Ishikawa (cell line): ENCODE measurements at regions not wholly inside any gene's neighbourhood (a gene's known extent, or its start where the extent isn't known, plus 50 kb on each side); places are given as distances from the start of the nearest gene placed in this dataset.
A peak's percentile ranks its signal among the peaks of the same experiment; 100 is the strongest.

Experiments used
- CEBPB ChIP-seq: IDR thresholded peaks from 2 replicates; pipeline ENCODE4 v1.6.1; 2012
- CREB1 ChIP-seq: IDR thresholded peaks from 2 replicates; pipeline ENCODE4 v1.6.1; 2012; ENCODE audit warnings: low read depth
- EGR1 ChIP-seq: IDR thresholded peaks from 2 replicates; pipeline ENCODE4 v1.6.1; 2012
- EP300 ChIP-seq: IDR thresholded peaks from 2 replicates; pipeline ENCODE4 v1.6.1; 2012; ENCODE audit warnings: borderline replicate concordance
- FOXM1 ChIP-seq: IDR thresholded peaks from 2 replicates; pipeline ENCODE4 v1.6.1; 2012; ENCODE audit warnings: low read depth, borderline replicate concordance
- NFIC ChIP-seq: IDR thresholded peaks from 2 replicates; pipeline ENCODE4 v1.6.1; 2012
- RAD21 ChIP-seq: IDR thresholded peaks from 2 replicates; pipeline ENCODE4 v1.6.1; 2012; ENCODE audit warnings: low read depth
- TAF1 ChIP-seq: IDR thresholded peaks from 2 replicates; pipeline ENCODE4 v1.6.1; 2012; ENCODE audit warnings: low read depth, mild to moderate bottlenecking
- TCF12 ChIP-seq: IDR thresholded peaks from 2 replicates; pipeline ENCODE4 v1.6.1; 2012; ENCODE audit warnings: low read depth
- TEAD4 ChIP-seq: IDR thresholded peaks from 2 replicates; pipeline ENCODE4 v1.6.1; 2012
- USF1 ChIP-seq: IDR thresholded peaks from 2 replicates; pipeline ENCODE4 v1.6.1; 2012
- YY1 ChIP-seq: IDR thresholded peaks from 2 replicates; pipeline ENCODE4 v1.6.1; 2012; ENCODE audit warnings: low read depth
- ZBTB7A ChIP-seq: IDR thresholded peaks from 2 replicates; pipeline ENCODE4 v1.6.1; 2012; ENCODE audit warnings: low read depth
- TF ChIP-seq, protein P1 (sequence below): IDR thresholded peaks from 2 replicates; pipeline ENCODE4 v1.6.1; 2012
- TF ChIP-seq, protein P2 (sequence below): IDR thresholded peaks from 2 replicates; pipeline ENCODE4 v1.6.1; 2012; ENCODE audit warnings: low read depth, mild to moderate bottlenecking

DNA sequence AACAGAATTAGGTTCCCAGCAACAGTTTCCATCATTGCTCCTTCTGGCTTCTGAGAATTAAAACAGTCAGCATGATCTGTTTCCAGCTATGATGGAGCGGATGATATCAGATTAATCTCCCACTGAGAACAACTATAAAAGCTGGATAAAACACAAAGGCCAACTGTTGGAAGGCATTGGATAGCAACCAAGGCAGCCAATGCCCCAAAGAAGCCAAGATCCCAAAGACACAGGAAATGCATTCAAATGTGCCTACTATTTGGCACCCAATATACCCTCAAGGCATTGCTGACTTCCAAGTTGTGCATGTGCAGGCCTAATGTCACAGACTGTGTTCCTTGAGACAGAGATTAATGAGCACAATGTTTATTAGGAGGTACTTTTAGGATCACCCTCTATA is 259.3 kb downstream of the ARHGAP12 start:
- TF ChIP-seq, protein P1, sequence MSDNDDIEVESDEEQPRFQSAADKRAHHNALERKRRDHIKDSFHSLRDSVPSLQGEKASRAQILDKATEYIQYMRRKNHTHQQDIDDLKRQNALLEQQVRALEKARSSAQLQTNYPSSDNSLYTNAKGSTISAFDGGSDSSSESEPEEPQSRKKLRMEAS: no peak
- TF ChIP-seq FOXM1: peak; percentile 22; the same call in 1 of the 2 replicates

DNA sequence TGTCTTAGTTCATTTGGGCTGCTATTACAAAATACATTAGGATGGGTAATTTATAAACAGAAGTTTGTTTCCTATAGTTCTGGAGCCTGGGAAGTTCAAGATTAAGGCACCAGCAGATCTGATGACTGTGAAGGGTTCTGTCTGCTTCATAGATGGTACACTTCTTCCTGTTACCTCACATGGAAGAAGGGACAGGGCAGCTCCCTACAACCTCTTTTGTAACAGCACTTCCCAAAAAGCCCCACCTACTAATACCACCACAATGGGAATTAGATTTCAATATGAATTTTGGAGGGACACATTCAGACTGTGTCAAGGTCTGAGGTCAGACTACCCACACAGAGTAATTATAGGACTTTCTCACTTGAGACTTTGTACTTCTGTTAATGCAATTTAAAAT is 260.3 kb downstream of the ARHGAP12 start:
- no peak for TF ChIP-seq EGR1
- no peak for TF ChIP-seq CREB1
- TF ChIP-seq NFIC: no peak
- TF ChIP-seq RAD21: no peak
- no peak for TF ChIP-seq TEAD4

GRCh38 chr10:31664803-31665202 is 263.8 kb downstream of the ARHGAP12 start:
- TF ChIP-seq FOXM1 (no peak), NFIC (no peak), USF1 (no peak), TAF1 (no peak), CREB1 (no peak), CEBPB (no peak), RAD21 (no peak), EGR1 (no peak), YY1 (no peak), TEAD4 (no peak), EP300 (no peak), TCF12 (no peak), ZBTB7A (no peak)
- TF ChIP-seq, protein P2, sequence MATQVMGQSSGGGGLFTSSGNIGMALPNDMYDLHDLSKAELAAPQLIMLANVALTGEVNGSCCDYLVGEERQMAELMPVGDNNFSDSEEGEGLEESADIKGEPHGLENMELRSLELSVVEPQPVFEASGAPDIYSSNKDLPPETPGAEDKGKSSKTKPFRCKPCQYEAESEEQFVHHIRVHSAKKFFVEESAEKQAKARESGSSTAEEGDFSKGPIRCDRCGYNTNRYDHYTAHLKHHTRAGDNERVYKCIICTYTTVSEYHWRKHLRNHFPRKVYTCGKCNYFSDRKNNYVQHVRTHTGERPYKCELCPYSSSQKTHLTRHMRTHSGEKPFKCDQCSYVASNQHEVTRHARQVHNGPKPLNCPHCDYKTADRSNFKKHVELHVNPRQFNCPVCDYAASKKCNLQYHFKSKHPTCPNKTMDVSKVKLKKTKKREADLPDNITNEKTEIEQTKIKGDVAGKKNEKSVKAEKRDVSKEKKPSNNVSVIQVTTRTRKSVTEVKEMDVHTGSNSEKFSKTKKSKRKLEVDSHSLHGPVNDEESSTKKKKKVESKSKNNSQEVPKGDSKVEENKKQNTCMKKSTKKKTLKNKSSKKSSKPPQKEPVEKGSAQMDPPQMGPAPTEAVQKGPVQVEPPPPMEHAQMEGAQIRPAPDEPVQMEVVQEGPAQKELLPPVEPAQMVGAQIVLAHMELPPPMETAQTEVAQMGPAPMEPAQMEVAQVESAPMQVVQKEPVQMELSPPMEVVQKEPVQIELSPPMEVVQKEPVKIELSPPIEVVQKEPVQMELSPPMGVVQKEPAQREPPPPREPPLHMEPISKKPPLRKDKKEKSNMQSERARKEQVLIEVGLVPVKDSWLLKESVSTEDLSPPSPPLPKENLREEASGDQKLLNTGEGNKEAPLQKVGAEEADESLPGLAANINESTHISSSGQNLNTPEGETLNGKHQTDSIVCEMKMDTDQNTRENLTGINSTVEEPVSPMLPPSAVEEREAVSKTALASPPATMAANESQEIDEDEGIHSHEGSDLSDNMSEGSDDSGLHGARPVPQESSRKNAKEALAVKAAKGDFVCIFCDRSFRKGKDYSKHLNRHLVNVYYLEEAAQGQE: no peak
- TF ChIP-seq, protein P1: no peak

DNA sequence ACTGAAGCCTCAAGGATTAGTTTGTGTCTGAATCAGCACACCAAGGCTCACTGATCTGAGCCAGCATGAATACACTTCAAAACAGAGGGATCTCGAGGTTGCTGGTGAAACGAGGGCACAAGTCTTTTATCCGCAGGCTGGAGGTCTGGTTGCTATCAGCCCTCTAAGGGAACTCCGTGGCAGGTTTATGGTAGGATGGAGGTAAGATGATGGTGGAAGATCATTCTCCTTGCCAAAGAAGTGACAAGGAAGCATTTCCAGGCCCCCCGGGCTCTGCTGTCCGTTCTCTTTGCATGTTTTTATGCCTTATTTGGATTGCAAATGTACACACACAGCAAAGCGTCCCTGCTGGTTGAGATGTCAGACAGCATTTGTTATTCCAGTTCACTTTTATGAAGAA is 268.3 kb downstream of the ARHGAP12 start:
- TF ChIP-seq, protein P1: no peak
- TF ChIP-seq, protein P2: no peak
- TF ChIP-seq EGR1: no peak
- no peak for TF ChIP-seq USF1
- TF ChIP-seq CREB1: no peak
- no peak for TF ChIP-seq ZBTB7A
- TF ChIP-seq RAD21: no peak
- no peak for TF ChIP-seq TAF1
- TF ChIP-seq CEBPB: no peak
- TF ChIP-seq TCF12: no peak
- TF ChIP-seq EP300: no peak

- TF ChIP-seq NFIC: no peak
- 0 out of 2 replicates have a peak, but pooled peaks have one; percentile 28 for TF ChIP-seq TEAD4
These were observed 269.0 kb downstream of the ARHGAP12 start for GRCh38 chr10:31659665-31660064.

DNA sequence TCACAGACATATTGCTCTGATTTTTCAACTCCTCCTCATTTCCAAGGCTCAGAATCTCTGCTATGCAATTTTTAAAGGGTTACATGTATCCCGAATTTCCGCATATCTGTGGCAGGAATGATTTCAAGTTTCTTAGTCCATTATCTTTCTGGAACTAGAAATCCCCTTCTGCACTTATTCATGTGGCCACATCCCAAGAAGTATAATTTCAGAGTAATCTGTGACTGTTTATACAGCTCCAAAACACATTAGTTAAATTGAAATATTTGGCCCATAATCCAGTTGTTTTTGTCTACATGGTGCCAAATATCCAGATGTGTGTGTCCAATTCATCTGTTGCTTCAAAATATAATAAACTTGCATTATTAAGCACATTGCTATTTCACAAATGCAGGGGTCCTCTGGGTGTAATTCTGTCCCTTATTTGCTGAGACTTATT is 271.2 kb downstream of the ARHGAP12 start:
- TF ChIP-seq RAD21: no peak
- TF ChIP-seq CEBPB: no peak
- no peak for TF ChIP-seq YY1
- no peak for TF ChIP-seq EGR1
- TF ChIP-seq TEAD4: no peak
- TF ChIP-seq NFIC: no peak
- TF ChIP-seq TAF1: no peak

- TF ChIP-seq CREB1: no peak
- no peak for TF ChIP-seq TEAD4
- TF ChIP-seq USF1: no peak
- TF ChIP-seq, protein P2: no peak
- TF ChIP-seq NFIC: no peak
- no peak for TF ChIP-seq ZBTB7A
- TF ChIP-seq TAF1: no peak
- no peak for TF ChIP-seq TCF12
- no peak for TF ChIP-seq EGR1
- no peak for TF ChIP-seq FOXM1
- TF ChIP-seq, protein P1: no peak
- TF ChIP-seq EP300: no peak
- no peak for TF ChIP-seq CEBPB
- no peak for TF ChIP-seq RAD21
- no peak for TF ChIP-seq YY1
These were observed 271.7 kb downstream of the ARHGAP12 start for GRCh38 chr10:31656851-31657433.
